GM21447 (cell line): ENCODE measurements at regions not wholly inside any gene's neighbourhood (a gene's known extent, or its start where the extent isn't known, plus 50 kb on each side); places are given as distances from the start of the nearest gene placed in this dataset.

ENCODE experiments used
- ATAC-seq: cut with Tn5 transposase; IDR thresholded peaks from one replicate; pipeline ENCODE4 v1.9.1; 2021; ENCODE audit not compliant: unreplicated experiment

DNA sequence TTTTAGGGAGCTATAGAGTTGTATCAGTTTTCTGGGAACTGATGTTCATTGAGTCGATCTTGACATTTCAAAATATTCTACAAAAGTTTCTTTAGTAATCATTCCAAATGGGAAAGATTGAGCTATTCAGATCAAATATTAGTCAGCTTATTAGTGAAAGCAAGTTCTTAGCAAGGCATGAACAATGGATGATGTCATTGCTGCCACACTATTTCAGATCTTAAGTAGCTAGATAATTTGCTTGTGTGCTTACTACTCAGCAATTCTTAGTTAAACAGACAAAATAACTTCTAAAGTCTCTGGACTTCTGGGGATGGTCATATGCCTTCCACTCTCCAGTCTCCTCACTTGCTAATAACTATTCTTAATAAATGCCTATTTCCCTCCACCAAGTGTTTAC lies 69.0 kb upstream of the CDH8 start:
- ATAC-seq: no peak

DNA sequence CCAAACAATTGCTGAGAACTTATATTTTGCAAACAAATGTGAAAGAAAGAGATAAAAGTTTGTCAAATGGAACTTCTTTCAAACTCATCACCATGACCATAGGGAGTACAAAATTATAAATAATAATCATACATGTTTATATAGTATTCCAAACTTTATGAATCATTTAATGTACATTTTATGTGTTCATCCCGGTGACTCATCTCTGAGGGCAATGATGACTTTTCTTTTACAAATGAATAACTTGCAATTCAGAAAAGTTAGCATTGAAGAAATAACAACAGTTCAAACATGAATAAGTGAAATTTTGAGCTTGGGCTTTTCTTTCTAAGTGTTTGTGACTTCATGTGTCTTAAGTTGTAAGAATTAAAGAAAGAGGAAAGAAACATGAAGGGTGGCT lies 66.3 kb upstream of the CDH8 start:
- ATAC-seq: no peak

DNA sequence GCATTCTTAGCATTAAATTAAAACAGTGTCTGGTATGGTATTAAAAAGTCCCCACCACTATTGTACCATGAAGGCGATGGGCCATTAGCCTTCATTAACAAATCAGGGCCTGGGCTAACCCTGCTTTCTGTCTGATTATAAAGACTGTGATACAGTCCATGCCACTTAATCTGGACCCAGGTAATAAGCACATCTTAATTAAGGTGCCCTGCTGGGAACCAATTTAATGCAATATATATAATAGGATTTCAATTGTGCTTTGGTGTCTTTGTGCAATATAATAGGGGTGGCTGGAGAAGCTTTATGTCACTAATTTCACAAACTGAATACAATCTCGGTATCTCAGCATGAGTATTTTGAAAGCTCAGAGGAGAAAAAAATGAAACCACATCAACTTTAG lies 64.4 kb upstream of the CDH8 start:
- no peak for ATAC-seq

DNA sequence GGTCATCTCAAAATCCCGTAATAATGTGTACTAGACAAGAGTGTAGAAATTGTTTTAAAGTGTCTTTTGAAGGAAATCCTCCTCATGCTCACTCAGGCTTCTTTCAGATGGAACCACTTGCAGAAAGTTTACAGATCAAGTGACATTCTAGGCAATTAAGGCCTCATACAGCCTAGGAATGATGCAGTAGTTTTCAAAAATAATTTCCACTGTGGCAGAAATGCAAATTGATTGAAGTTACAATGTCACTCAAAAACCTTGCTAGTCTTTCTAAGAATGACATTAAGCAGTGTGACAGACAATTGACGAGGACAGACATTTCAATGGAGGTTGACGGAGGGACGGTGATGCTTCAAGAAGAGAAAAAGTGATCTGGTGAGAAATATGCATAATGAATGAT lies 53.5 kb upstream of the CDH8 start:
- no peak for ATAC-seq

- ATAC-seq: no peak
Measured at GRCh38 chr16:62088731-62089410, 52.6 kb upstream of the CDH8 start.
